ACHN (cell line): ENCODE measurements at regions not wholly inside any gene's neighbourhood (a gene's known extent, or its start where the extent isn't known, plus 50 kb on each side); places are given as distances from the start of the nearest gene placed in this dataset.

Experiments used
- DNase-seq: peaks from one replicate; pipeline ENCODE4 v3.0.0-alpha.2; 2015
- in situ Hi-C: cut with HindIII; loops from 2 replicates; pipeline ENCODE4 v1.10.0; 2017; ENCODE audit warnings: low sequenced_read_pairs, low pct_ligation_motif_present, low pct_unique_long_range_greater_than_20kb

GRCh38 chr13:58397596-58398387 is 766.2 kb downstream of the PCDH17 start:
- DNase-seq: no peak
- in situ Hi-C loops: no loop called here

DNA sequence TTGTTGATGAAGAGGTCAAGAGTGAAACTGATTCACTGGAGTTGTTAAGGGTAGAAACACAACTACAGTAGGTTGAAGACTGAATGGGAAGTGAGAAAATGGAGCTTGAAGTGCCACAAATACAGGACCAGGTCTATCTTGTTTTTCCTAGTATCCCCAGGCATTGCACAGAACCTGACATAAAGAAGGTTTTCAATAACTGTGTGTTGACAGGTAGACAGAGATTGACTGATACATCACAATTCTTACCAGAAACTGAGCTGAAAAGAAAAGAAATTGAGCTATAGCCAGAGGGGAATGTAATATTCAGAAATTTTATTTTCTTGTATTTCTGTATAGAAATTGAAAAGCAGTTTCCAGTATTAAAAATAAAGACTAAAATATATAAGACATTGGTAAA is 767.7 kb downstream of the PCDH17 start:
- in situ Hi-C loops: no loop called here
- DNase-seq: no peak

DNA sequence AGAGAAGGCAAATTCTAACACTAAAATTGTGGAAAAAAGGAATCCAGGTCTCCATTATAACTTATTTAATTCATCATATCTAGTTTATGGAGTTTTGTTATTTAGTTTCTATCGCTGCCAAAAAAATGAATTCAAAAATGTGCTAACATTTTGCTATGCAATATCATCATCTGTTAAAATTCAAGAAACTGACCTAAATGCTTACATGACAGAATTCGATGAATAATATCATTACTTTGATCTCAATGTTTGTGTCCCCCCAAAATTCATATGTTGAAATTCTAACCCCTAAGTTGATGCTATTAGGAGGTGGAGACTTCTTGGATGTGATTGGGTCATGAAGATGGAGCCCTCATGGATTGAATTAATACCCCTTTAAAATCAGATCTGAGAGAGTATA is 775.0 kb downstream of the PCDH17 start:
- DNase-seq: no peak
- in situ Hi-C loops: no loop called here

- DNase-seq: no peak
- in situ Hi-C loops: no loop called here
These were observed 798.4 kb downstream of the PCDH17 start for GRCh38 chr13:58429917-58430316.

DNA sequence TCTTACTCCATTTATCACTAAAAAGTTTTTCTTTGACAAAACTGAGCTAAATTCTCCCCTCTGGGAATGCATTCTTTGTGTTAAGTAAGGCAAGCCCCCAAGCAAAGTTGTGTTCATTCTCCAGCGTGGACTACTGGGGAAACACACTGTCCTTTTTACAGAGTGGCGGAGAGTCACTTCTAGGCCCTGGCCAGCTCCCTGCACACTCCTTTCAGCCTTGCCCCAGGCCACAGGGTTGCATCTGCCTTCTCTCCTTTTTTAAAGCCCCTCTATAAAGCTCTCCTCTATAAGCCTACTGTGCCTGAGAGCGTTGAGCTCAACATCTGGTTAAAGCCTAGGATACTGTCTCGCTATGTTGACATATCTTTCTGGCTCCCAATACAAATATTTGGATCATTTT is 803.4 kb downstream of the PCDH17 start:
- in situ Hi-C loops: no loop called here
- DNase-seq: no peak

GRCh38 chr13:58437427-58437826 is 805.9 kb downstream of the PCDH17 start:
- in situ Hi-C loops: no loop called here
- DNase-seq: no peak

GRCh38 chr13:58446979-58447378 is 815.4 kb downstream of the PCDH17 start:
- no peak for DNase-seq
- in situ Hi-C loops: no loop called here

- in situ Hi-C loops: no loop called here
- no peak for DNase-seq
These were observed 820.6 kb downstream of the PCDH17 start for GRCh38 chr13:58452123-58452623.

- in situ Hi-C loops: no loop called here
These were observed 823.5 kb downstream of the PCDH17 start for GRCh38 chr13:58455094-58455493.

DNA sequence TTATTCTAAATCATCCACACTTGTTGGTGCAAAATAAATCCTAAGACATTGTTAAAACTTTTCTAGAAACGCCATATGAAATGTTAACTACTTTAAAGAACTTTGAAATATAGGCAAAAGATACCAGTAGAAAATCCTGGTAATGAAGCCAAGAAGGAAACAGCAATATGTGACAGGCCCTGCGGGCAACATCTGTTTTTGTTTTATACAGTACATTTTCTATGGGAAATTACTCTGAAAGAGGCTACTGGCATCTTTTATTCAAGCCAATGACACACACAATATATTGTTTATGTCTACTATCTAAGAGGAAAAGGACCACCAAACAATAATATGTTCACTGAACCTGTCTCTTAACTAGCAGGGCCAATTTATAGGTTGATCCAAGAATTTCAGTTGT is 829.7 kb downstream of the PCDH17 start:
- in situ Hi-C loops: no loop called here
- no peak for DNase-seq

More at GRCh38 chr13:58455094-58455493, 823.5 kb downstream of the PCDH17 start:
- DNase-seq: no peak

DNA sequence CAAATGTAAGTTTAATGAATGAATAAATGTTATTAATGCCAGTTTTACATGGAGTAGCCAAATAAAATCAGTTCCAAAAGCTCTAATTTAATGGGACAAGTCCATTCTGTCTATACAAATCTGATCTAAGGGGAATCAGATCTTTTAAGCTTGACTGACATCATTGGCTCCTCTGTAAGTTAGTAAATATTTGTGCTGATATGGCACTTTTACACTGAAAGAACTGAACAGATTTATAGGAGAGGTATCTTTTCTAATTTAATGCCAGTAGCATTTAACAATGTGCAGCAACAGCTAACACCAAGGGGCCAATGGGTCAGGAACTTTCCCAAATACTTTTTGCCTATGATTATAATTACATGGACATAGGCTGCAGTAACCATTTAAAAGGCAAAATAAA is 832.3 kb downstream of the PCDH17 start:
- in situ Hi-C loops: no loop called here
- no peak for DNase-seq

DNA sequence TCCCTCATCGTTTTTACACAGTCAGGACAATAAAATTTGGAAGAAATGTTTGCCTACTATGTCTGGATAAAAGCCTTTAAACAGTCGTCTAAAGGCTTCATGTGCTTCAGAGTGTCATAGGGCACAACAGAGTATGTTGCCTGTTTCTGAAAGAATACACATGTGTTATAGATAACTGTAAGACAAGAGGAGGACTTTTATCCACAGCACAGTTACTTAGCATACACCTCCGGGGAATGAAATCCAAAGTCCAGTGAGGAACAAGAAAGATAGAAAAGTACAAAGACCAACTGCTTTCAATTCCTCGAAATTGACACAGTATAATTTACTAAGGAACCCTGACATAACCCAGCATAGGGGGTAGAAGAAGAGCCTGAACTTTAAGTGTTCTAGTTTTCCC is 835.6 kb downstream of the PCDH17 start:
- no peak for DNase-seq
- in situ Hi-C loops: no loop called here

- DNase-seq: no peak
- in situ Hi-C loops: no loop called here
These were observed 840.9 kb downstream of the PCDH17 start for GRCh38 chr13:58472483-58472882.

GRCh38 chr13:58474581-58474980 is 843.0 kb downstream of the PCDH17 start:
- DNase-seq: no peak
- in situ Hi-C loops: no loop called here

GRCh38 chr13:58476206-58476918 is 844.8 kb downstream of the PCDH17 start:
- in situ Hi-C loops: no loop called here
- DNase-seq: no peak

DNA sequence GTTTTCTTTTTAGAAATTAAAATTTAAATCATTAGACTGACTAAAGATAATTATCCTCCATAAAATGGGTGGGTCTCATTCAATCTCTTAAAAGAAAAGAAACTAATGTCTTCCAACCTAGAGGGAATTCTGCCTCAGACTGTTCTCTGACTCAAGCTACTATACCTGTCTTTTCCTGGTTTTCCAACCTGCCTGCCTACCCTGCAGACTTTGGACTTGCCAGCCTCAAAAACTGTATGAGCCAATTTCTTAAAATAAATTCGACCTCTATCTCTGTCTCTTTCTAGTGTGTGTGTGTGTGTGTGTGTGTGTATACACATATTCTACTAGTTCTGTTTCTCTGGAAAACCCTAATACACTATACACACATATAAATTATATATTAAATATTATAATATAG is 847.3 kb downstream of the PCDH17 start:
- in situ Hi-C loops: no loop called here
- no peak for DNase-seq

GRCh38 chr13:58480061-58480460 is 848.5 kb downstream of the PCDH17 start:
- no peak for DNase-seq
- in situ Hi-C loops: no loop called here

GRCh38 chr13:58488251-58488650 is 856.7 kb downstream of the PCDH17 start:
- in situ Hi-C loops: no loop called here
- no peak for DNase-seq

- in situ Hi-C loops: no loop called here
- no peak for DNase-seq
These were observed 864.1 kb downstream of the PCDH17 start for GRCh38 chr13:58495668-58496067.

GRCh38 chr13:58500938-58501337 is 869.4 kb downstream of the PCDH17 start:
- in situ Hi-C loops: no loop called here
- DNase-seq: no peak
